Stomach (tissue), 8 donors: ENCODE measurements at regions not wholly inside any gene's neighbourhood (a gene's known extent, or its start where the extent isn't known, plus 50 kb on each side); places are given as distances from the start of the nearest gene placed in this dataset.

Experiments
- DNase-seq, 2 donors: peaks; one replicate each; pipeline versions ENCODE4 v3.0.0 to v3.0.0-alpha.2; 2013 to 2019
- H3K27ac ChIP-seq, 5 donors: fragments of 200-600 bp in 4 of 5; sonication (generic) in 4 of 5; one replicate each; pipeline ENCODE4 v1.5.1; 2013 to 2019; ENCODE audit warnings: mild to moderate bottlenecking in 1 of 5, moderate library complexity in 1 of 5
- H3K27me3 ChIP-seq, 3 donors: fragments of 200-600 bp; sonication (generic); one replicate each; pipeline ENCODE4 v1.5.1; 2017 to 2019; ENCODE audit warnings: mixed run types in 1 of 3
- H3K36me3 ChIP-seq, 4 donors: fragments of 200-600 bp; sonication (generic); 1 replicate in 3 of 4; 2 replicates in 1 of 4; pipeline ENCODE4 v1.5.1; 2016 to 2019
- H3K4me1 ChIP-seq, 4 donors: fragments of 200-600 bp; sonication (generic); one replicate each; pipeline ENCODE4 v1.5.1; 2016 to 2019
- H3K4me3 ChIP-seq, 4 donors: fragments of 200-600 bp; sonication (generic) in 3 of 4; one replicate each; pipeline ENCODE4 v1.5.1; 2016 to 2019; ENCODE audit warnings: mild to moderate bottlenecking in 1 of 4
- H3K9me3 ChIP-seq, 4 donors: fragments of 200-600 bp; sonication (generic); one replicate each; pipeline ENCODE4 v1.5.1; 2016 to 2019
- CTCF ChIP-seq, 7 experiments: fragments of 450-650 bp in 4 of 7; fragments of 200-600 bp in 3 of 7; sonication (generic) in 3 of 7; IDR thresholded peaks; one replicate each; pipeline ENCODE4 v1.5.1; 2016 to 2019; ENCODE audit warnings: antibody characterized with exemption in 7 of 7, control low read depth in 2 of 7, mild to moderate bottlenecking in 1 of 7
- EP300 ChIP-seq: sonication (generic); formaldehyde crosslinking; IDR thresholded peaks from one replicate; pipeline ENCODE4 v1.6.1; 2017; ENCODE audit warnings: antibody characterized with exemption
- POLR2A ChIP-seq, 4 donors: fragments of 450-650 bp; IDR thresholded peaks; one replicate each; pipeline ENCODE4 v1.6.1; 2016; ENCODE audit warnings: antibody characterized with exemption in 4 of 4, control low read depth in 2 of 4, mild to moderate bottlenecking in 1 of 4, moderate library complexity in 1 of 4
- POLR2AphosphoS5 ChIP-seq, 3 donors: sonication (generic); formaldehyde crosslinking; IDR thresholded peaks; one replicate each; pipeline ENCODE4 v1.6.1; 2016; ENCODE audit warnings: antibody characterized with exemption in 3 of 3
- WGBS, 5 donors: extraction: QIAGEN DNeasy Blood & Tissue Kit in 3 of 5; methylation state at CpG; one replicate each; pipeline versions ENCODE4 v1.1.5 to v1.1.7; 2013 to 2018; 5-methylcytosine and 5-hydroxymethylcytosine counted together
- intact Hi-C: fragments of 100-400 bp; cut with DNase I; formaldehyde crosslinking; loops from one replicate; pipeline ENCODE4 v1.15.1; 2023; ENCODE audit warnings: low total_unique reads
- donor health status: healthy with polysubstance abuse.
- donor health status: Bipolar disorder and iron deficiency.
- donor health status: healthy.

GRCh38 chr6:22447249-22448196, 121.8 kb upstream of the HDGFL1 start:
- intact Hi-C loops: no loop called here
- no peak for TF ChIP-seq CTCF (IDR thresholded peaks at IDR 0.05)
- TF ChIP-seq POLR2AphosphoS5 (IDR thresholded peaks at IDR 0.05): no peak
- 61 to 74% (median 70%) methylated on average over 16 of the region's 16 CpGs for WGBS, 5 donors
- H3K4me1 ChIP-seq: no peaks in the 10 kb centered on the region
- peak in 1 of 2 donors; percentile 63 for DNase-seq
- H3K4me3 ChIP-seq: no peak overlapping the region
- H3K36me3 ChIP-seq: no peaks in the 10 kb centered on the region
- peak overlapping the region in 1 of 5 donors; percentile 7 for H3K27ac ChIP-seq
- no peaks in the 10 kb centered on the region for H3K27me3 ChIP-seq
- H3K9me3 ChIP-seq: no peaks in the 10 kb centered on the region

GRCh38 chr6:22448291-22448711, 121.1 kb upstream of the HDGFL1 start:
- Histone ChIP-seq H3K4me3 (no peak overlapping the region), H3K27ac (no peak overlapping the region), H3K36me3 (no peaks in the 10 kb centered on the region), H3K27me3 (no peaks in the 10 kb centered on the region), H3K9me3 (no peaks in the 10 kb centered on the region), H3K4me1 (no peaks in the 10 kb centered on the region)
- TF ChIP-seq EP300: no peak
- TF ChIP-seq POLR2AphosphoS5 (IDR thresholded peaks at IDR 0.05): no peak
- no peak for TF ChIP-seq CTCF (IDR thresholded peaks at IDR 0.05)
- TF ChIP-seq POLR2A (IDR thresholded peaks at IDR 0.05): no peak
- 51 to 72% (median 56%) methylated on average over 6 of the region's 6 CpGs for WGBS, 5 donors
- DNase-seq: peak in 1 of 2 donors; percentile 52
- intact Hi-C loops: no loop called here

GRCh38 chr6:22451962-22452361, 117.4 kb upstream of the HDGFL1 start:
- no peak overlapping the region for H3K4me3 ChIP-seq
- TF ChIP-seq POLR2A (IDR thresholded peaks at IDR 0.05) (no peak), EP300 (no peak), CTCF (IDR thresholded peaks at IDR 0.05) (no peak), POLR2AphosphoS5 (IDR thresholded peaks at IDR 0.05) (no peak)
- 84 to 90% (median 88%) methylated on average over 7 of the region's 7 CpGs for WGBS, 5 donors
- DNase-seq: no peak
- H3K27me3 ChIP-seq: no peaks in the 10 kb centered on the region
- no peaks in the 10 kb centered on the region for H3K36me3 ChIP-seq
- intact Hi-C loops: no loop called here
- H3K27ac ChIP-seq: no peak overlapping the region
- H3K9me3 ChIP-seq: peaks cover 0 to 5% (median 0%) of the 10 kb centered on the region in 4 donors
- H3K4me1 ChIP-seq: no peaks in the 10 kb centered on the region

GRCh38 chr6:22455378-22455777, 114.0 kb upstream of the HDGFL1 start:
- intact Hi-C loops: no loop called here
- Histone ChIP-seq H3K4me1 (no peaks in the 10 kb centered on the region), H3K9me3 (peaks cover 0 to 5% (median 0%) of the 10 kb centered on the region in 4 donors), H3K4me3 (no peak overlapping the region), H3K36me3 (no peaks in the 10 kb centered on the region), H3K27me3 (no peaks in the 10 kb centered on the region), H3K27ac (no peak overlapping the region)
- DNase-seq: no peak
- WGBS, 5 donors: 82 to 94% (median 88%) methylated on average over 1 of the region's 1 CpG
- TF ChIP-seq POLR2A (IDR thresholded peaks at IDR 0.05): no peak
- TF ChIP-seq EP300: no peak
- TF ChIP-seq POLR2AphosphoS5 (IDR thresholded peaks at IDR 0.05): no peak

- no peak overlapping the region for H3K4me3 ChIP-seq
- intact Hi-C loops: no loop called here
- H3K27ac ChIP-seq: no peak overlapping the region
- no peaks in the 10 kb centered on the region for H3K27me3 ChIP-seq
- H3K9me3 ChIP-seq: peaks cover 0 to 5% (median 0%) of the 10 kb centered on the region in 4 donors
- 80 to 88% (median 86%) methylated on average over 1 of the region's 1 CpG for WGBS, 5 donors
- H3K36me3 ChIP-seq: no peaks in the 10 kb centered on the region
- H3K4me1 ChIP-seq: no peaks in the 10 kb centered on the region
- no peak for DNase-seq
- no peak for TF ChIP-seq EP300
- TF ChIP-seq POLR2A (IDR thresholded peaks at IDR 0.05): no peak
- no peak for TF ChIP-seq POLR2AphosphoS5 (IDR thresholded peaks at IDR 0.05)
- TF ChIP-seq CTCF (IDR thresholded peaks at IDR 0.05): no peak
Observed at GRCh38 chr6:22457996-22458395, 111.4 kb upstream of the HDGFL1 start.
